ENCODE measurements at regions not wholly inside any gene's neighbourhood (a gene's known extent, or its start where the extent isn't known, plus 50 kb on each side); places are given as distances from the start of the nearest gene placed in this dataset.

GRCh38 chr5:175107028-175107588 is 336.9 kb downstream of the DRD1 start:
- DNase-seq (ENCODE audit: extremely low read depth, low read depth): no peak

GRCh38 chr5:175104677-175105076 is 339.3 kb downstream of the DRD1 start:
- TF ChIP-seq CTCF (IDR thresholded peaks at IDR 0.05; ENCODE audit: low read depth, low read length): no peak

More at GRCh38 chr5:175107028-175107588, 336.9 kb downstream of the DRD1 start:
- no peak for TF ChIP-seq CTCF (IDR thresholded peaks at IDR 0.05; ENCODE audit: low read depth, low read length)

GRCh38 chr5:175103746-175104145 is 340.2 kb downstream of the DRD1 start:
- DNase-seq (ENCODE audit: extremely low read depth, low read depth): no peak
- no peak for TF ChIP-seq CTCF (IDR thresholded peaks at IDR 0.05; ENCODE audit: low read depth, low read length)

More at GRCh38 chr5:175104677-175105076, 339.3 kb downstream of the DRD1 start:
- DNase-seq (ENCODE audit: extremely low read depth, low read depth): no peak

- no peak for DNase-seq (ENCODE audit: extremely low read depth, low read depth)
- TF ChIP-seq CTCF (IDR thresholded peaks at IDR 0.05; ENCODE audit: low read depth, low read length): no peak
These were observed 341.3 kb downstream of the DRD1 start for GRCh38 chr5:175102717-175103116.

GRCh38 chr5:175098301-175098700 is 345.7 kb downstream of the DRD1 start:
- no peak for DNase-seq (ENCODE audit: extremely low read depth, low read depth)
- TF ChIP-seq CTCF (IDR thresholded peaks at IDR 0.05; ENCODE audit: low read depth, low read length): no peak

- DNase-seq (ENCODE audit: extremely low read depth, low read depth): no peak
- TF ChIP-seq CTCF (IDR thresholded peaks at IDR 0.05; ENCODE audit: low read depth, low read length): no peak
These were observed 347.4 kb downstream of the DRD1 start for GRCh38 chr5:175096469-175097165.

GRCh38 chr5:175094461-175094860 is 349.5 kb downstream of the DRD1 start:
- no peak for DNase-seq (ENCODE audit: extremely low read depth, low read depth)
- TF ChIP-seq CTCF (IDR thresholded peaks at IDR 0.05; ENCODE audit: low read depth, low read length): no peak

All from AG09319 (cell line).